GM12878 (cell line): ENCODE measurements at regions not wholly inside any gene's neighbourhood (a gene's known extent, or its start where the extent isn't known, plus 50 kb on each side); places are given as distances from the start of the nearest gene placed in this dataset.

Experiments
- ATF7 ChIP-seq: fragments of 450-650 bp; IDR thresholded peaks from 2 replicates; pipeline ENCODE4 v1.6.1; 2016; ENCODE audit warnings: low read depth, mild to moderate bottlenecking
- CHD1 ChIP-seq: IDR thresholded peaks from 2 replicates; pipeline ENCODE4 v1.6.1; 2012; ENCODE audit warnings: low read depth, low read length, improper control_type of control experiment
- CREB1 ChIP-seq: IDR thresholded peaks from 2 replicates; pipeline ENCODE4 v1.6.1; 2012; ENCODE audit warnings: low read depth, mild to moderate bottlenecking, inconsistent platforms
- HDGF ChIP-seq: fragments of 450-650 bp; IDR thresholded peaks from 2 replicates; pipeline ENCODE4 v1.6.1; 2016; ENCODE audit warnings: antibody characterized with exemption
- NR2C2 ChIP-seq: IDR thresholded peaks from 2 replicates; pipeline ENCODE4 v1.6.1; 2011; ENCODE audit warnings: borderline replicate concordance, low read depth; ENCODE audit not compliant: control insufficient read depth, insufficient read length
- PAX5 ChIP-seq: IDR thresholded peaks from 2 replicates; pipeline ENCODE4 v1.6.1; 2011; ENCODE audit warnings: low read depth, low read length, borderline replicate concordance
- RUNX3 ChIP-seq: IDR thresholded peaks from 2 replicates; pipeline ENCODE4 v1.6.1; 2012; ENCODE audit warnings: low read length, inconsistent platforms
- STAT1 ChIP-seq: fragments of 450-650 bp; conservative IDR thresholded peaks from 2 replicates; pipeline ENCODE4 v1.6.1; 2014; ENCODE audit warnings: antibody characterized with exemption, mild to moderate bottlenecking
- TBL1XR1 ChIP-seq: IDR thresholded peaks from 2 replicates; pipeline ENCODE4 v1.6.1; 2012; ENCODE audit warnings: low read depth, low read length, improper control_type of control experiment
- TF ChIP-seq, protein P1 (sequence below): IDR thresholded peaks from 2 replicates; pipeline ENCODE4 v1.6.1; 2011; ENCODE audit warnings: low read depth, mild to moderate bottlenecking, low read length, moderate library complexity, borderline replicate concordance; ENCODE audit errors: extremely low read depth
- TF ChIP-seq, protein P2 (sequence below): IDR thresholded peaks from 2 replicates; pipeline ENCODE4 v1.6.1; 2012; ENCODE audit warnings: low read depth, low read length, improper control_type of control experiment
- TF ChIP-seq, protein P3 (sequence below): fragments of 150-350 bp; IDR thresholded peaks from 2 replicates; pipeline ENCODE4 v1.6.1; 2016; ENCODE audit warnings: low read depth, low read length
- TF ChIP-seq, protein P4 (sequence below): fragments of 450-650 bp; IDR thresholded peaks from 2 replicates; pipeline ENCODE4 v1.6.1; 2017; ENCODE audit warnings: mild to moderate bottlenecking
- TF ChIP-seq, protein P5 (sequence below): fragments of 150-350 bp; IDR thresholded peaks from 2 replicates; pipeline ENCODE4 v1.6.1; 2014; ENCODE audit warnings: mild to moderate bottlenecking, low read depth, low read length

DNA sequence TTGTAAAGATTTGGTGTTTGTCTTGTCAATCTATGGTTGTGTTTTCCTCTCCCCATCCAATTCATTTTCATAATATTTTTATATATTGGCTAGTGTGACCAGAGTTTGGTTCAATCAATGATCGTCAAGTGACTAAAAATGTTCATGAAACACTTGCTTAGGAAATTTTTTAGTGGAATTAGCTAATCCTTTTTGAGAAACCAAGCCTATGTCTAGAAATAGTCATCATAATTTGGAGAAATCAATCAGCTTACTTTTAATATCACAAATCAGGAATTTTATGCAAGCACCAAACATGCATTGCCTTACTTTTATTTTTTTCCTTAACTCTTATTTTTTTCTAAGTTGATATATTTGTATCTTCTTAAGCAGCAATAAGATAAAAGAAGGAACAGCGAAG is 403.1 kb upstream of the TBL1XR1 start (continued):
- TF ChIP-seq NR2C2: no peak
- TF ChIP-seq, protein P1, sequence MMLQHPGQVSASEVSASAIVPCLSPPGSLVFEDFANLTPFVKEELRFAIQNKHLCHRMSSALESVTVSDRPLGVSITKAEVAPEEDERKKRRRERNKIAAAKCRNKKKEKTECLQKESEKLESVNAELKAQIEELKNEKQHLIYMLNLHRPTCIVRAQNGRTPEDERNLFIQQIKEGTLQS: no peak
- no peak for TF ChIP-seq ATF7
- TF ChIP-seq, protein P2, sequence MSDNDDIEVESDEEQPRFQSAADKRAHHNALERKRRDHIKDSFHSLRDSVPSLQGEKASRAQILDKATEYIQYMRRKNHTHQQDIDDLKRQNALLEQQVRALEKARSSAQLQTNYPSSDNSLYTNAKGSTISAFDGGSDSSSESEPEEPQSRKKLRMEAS: no peak
- TF ChIP-seq, protein P3, sequence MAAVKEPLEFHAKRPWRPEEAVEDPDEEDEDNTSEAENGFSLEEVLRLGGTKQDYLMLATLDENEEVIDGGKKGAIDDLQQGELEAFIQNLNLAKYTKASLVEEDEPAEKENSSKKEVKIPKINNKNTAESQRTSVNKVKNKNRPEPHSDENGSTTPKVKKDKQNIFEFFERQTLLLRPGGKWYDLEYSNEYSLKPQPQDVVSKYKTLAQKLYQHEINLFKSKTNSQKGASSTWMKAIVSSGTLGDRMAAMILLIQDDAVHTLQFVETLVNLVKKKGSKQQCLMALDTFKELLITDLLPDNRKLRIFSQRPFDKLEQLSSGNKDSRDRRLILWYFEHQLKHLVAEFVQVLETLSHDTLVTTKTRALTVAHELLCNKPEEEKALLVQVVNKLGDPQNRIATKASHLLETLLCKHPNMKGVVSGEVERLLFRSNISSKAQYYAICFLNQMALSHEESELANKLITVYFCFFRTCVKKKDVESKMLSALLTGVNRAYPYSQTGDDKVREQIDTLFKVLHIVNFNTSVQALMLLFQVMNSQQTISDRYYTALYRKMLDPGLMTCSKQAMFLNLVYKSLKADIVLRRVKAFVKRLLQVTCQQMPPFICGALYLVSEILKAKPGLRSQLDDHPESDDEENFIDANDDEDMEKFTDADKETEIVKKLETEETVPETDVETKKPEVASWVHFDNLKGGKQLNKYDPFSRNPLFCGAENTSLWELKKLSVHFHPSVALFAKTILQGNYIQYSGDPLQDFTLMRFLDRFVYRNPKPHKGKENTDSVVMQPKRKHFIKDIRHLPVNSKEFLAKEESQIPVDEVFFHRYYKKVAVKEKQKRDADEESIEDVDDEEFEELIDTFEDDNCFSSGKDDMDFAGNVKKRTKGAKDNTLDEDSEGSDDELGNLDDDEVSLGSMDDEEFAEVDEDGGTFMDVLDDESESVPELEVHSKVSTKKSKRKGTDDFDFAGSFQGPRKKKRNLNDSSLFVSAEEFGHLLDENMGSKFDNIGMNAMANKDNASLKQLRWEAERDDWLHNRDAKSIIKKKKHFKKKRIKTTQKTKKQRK: no peak
- no peak for TF ChIP-seq CREB1
- no peak for TF ChIP-seq CHD1
- TF ChIP-seq, protein P4, sequence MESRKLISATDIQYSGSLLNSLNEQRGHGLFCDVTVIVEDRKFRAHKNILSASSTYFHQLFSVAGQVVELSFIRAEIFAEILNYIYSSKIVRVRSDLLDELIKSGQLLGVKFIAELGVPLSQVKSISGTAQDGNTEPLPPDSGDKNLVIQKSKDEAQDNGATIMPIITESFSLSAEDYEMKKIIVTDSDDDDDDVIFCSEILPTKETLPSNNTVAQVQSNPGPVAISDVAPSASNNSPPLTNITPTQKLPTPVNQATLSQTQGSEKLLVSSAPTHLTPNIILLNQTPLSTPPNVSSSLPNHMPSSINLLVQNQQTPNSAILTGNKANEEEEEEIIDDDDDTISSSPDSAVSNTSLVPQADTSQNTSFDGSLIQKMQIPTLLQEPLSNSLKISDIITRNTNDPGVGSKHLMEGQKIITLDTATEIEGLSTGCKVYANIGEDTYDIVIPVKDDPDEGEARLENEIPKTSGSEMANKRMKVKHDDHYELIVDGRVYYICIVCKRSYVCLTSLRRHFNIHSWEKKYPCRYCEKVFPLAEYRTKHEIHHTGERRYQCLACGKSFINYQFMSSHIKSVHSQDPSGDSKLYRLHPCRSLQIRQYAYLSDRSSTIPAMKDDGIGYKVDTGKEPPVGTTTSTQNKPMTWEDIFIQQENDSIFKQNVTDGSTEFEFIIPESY: no peak
- no peak for TF ChIP-seq PAX5
- TF ChIP-seq RUNX3: no peak
- TF ChIP-seq, protein P5, sequence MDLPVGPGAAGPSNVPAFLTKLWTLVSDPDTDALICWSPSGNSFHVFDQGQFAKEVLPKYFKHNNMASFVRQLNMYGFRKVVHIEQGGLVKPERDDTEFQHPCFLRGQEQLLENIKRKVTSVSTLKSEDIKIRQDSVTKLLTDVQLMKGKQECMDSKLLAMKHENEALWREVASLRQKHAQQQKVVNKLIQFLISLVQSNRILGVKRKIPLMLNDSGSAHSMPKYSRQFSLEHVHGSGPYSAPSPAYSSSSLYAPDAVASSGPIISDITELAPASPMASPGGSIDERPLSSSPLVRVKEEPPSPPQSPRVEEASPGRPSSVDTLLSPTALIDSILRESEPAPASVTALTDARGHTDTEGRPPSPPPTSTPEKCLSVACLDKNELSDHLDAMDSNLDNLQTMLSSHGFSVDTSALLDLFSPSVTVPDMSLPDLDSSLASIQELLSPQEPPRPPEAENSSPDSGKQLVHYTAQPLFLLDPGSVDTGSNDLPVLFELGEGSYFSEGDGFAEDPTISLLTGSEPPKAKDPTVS: no peak
- TF ChIP-seq STAT1: no peak
- no peak for TF ChIP-seq HDGF
- TF ChIP-seq TBL1XR1: no peak
